Coronary artery (tissue), 2 donors: ENCODE measurements at regions not wholly inside any gene's neighbourhood (a gene's known extent, or its start where the extent isn't known, plus 50 kb on each side); places are given as distances from the start of the nearest gene placed in this dataset.

Experiments
- DNase-seq: peaks from one replicate; pipeline ENCODE4 v3.0.0-alpha.2; 2017; ENCODE audit warnings: low spot score
- H3K27ac ChIP-seq, 2 donors: fragments of 200-600 bp; sonication (generic); one replicate each; pipeline ENCODE4 v1.5.1; 2016 to 2019
- H3K4me3 ChIP-seq: fragments of 200-600 bp; sonication (generic); 2 replicates; pipeline ENCODE4 v1.5.1; 2016; ENCODE audit warnings: mild to moderate bottlenecking, moderate library complexity
- CTCF ChIP-seq: fragments of 200-600 bp; sonication (generic); IDR thresholded peaks from one replicate; pipeline ENCODE4 v1.5.1; 2019; ENCODE audit warnings: antibody characterized with exemption

DNA sequence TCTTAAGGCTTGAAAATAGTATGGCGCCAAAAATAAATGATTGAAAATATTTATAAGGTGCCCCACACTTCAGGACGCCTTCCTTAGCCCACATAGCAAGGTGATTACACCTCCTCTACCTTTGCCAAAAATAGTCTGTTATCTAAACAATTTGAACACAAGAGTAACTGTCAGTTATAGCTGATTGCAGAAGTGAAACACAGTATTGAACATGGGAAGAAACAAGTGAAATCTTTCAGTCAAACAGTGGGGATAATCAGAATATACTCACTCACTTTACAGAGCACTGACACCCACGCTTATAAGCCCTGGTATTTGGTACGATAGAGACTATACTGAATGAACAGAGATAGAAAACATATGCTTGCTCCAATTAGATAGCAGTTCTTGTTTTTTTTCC, 203.1 kb downstream of the RAB38 start:
- Histone ChIP-seq H3K27ac (no peak overlapping the region), H3K4me3 (no peak overlapping the region)
- TF ChIP-seq CTCF, result no peak
- DNase-seq, result no peak

DNA sequence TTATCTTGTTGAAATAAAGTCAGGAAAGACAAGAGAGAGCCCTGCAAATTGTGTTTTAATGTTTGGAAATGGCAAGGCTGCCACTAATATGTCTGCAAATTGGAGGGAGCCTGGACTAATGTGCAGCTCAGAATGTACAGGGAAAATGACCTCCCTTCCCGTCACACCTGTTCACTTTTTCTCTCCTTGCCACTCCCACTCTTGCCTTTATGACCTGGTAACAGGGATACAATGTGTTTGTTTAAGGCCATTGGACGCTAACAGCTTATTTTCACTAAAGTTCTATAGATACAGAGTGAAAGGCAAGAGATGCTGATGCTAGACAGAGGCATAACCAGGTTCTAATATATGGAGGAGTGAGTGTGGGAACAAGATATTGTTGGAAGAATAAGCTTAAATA, 203.9 kb downstream of the RAB38 start:
- DNase-seq, result no peak
- H3K27ac ChIP-seq, result no peak overlapping the region
- no peak overlapping the region for H3K4me3 ChIP-seq
- no peak for TF ChIP-seq CTCF

DNA sequence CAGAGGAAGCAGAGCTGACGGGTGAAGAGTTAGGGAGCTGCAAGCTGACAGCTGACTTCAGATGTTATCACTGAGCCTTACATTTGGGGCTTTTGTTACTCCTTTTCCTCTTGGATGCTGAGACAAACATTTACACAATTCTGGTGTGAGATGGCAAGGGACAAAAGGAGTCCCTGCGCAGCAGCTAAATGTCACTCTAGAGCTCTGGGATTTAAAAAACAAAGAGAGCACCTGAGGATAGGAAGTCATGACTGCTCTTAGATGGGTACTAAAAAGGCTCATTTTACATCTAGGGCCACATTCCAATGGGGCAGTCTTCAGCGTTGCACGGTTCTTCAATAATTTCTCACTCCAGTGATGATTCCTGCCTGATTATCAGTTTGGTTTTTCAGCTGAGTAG, 204.5 kb downstream of the RAB38 start:
- Histone ChIP-seq H3K4me3 (no peak overlapping the region), H3K27ac (no peak overlapping the region)
- no peak for DNase-seq
- no peak for TF ChIP-seq CTCF

DNA sequence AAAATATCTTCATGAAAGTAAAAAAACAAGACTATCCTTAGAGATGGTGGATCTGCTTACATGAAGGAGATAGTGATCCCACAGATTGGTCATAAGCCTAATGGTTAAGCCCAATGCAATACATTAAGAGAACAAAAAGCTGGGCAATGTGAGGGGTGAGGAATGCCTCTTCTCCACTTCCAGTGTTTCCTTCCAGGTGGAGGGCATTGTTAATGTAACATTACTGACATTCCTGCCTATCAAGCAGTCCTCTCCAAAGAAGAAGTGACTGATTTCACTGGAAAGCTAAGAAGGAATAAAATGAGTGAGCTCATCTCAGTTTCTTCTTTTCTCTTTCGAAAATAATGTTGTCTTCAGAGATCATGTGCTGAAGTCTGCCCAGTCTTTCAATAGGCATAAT, 207.8 kb downstream of the RAB38 start:
- TF ChIP-seq CTCF, result no peak
- Histone ChIP-seq H3K27ac (no peak overlapping the region), H3K4me3 (no peak overlapping the region)
- DNase-seq, result no peak

- H3K27ac ChIP-seq, result no peak overlapping the region
- no peak overlapping the region for H3K4me3 ChIP-seq
- no peak for DNase-seq
- TF ChIP-seq CTCF, result no peak
Measured at GRCh38 chr11:87966694-87967093, 208.5 kb downstream of the RAB38 start.

GRCh38 chr11:87966216-87966615, 209.0 kb downstream of the RAB38 start:
- no peak for TF ChIP-seq CTCF
- no peak for DNase-seq
- Histone ChIP-seq H3K27ac (no peak overlapping the region), H3K4me3 (no peak overlapping the region)

DNA sequence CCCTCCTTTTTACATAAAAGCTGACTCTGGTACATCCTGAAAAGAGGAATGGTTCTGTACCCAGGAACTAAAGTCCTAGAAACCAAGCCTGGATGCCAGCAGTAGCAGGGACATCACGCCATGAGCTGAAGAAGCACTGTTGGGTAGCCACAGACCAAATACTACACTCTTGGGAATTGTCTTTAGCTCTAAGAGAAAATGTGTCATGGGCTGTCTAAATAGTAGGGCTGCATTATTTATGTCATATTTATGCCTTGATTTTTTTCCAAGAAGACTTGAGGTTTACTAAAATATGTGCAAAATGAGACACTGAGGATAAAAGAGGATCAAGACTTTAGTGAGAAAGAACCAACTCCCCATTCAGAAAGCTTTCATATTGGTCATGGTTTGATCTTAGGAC, 213.6 kb downstream of the RAB38 start:
- Histone ChIP-seq H3K27ac (no peak overlapping the region), H3K4me3 (no peak overlapping the region)
- DNase-seq, result no peak
- TF ChIP-seq CTCF, result no peak
